GM19043 (cell line): ENCODE measurements at regions not wholly inside any gene's neighbourhood (a gene's known extent, or its start where the extent isn't known, plus 50 kb on each side); places are given as distances from the start of the nearest gene placed in this dataset.

Experiments used
- ATAC-seq: cut with Tn5 transposase; IDR thresholded peaks from one replicate; pipeline ENCODE4 v1.9.1; 2021; ENCODE audit warnings: low read depth; ENCODE audit not compliant: unreplicated experiment

DNA sequence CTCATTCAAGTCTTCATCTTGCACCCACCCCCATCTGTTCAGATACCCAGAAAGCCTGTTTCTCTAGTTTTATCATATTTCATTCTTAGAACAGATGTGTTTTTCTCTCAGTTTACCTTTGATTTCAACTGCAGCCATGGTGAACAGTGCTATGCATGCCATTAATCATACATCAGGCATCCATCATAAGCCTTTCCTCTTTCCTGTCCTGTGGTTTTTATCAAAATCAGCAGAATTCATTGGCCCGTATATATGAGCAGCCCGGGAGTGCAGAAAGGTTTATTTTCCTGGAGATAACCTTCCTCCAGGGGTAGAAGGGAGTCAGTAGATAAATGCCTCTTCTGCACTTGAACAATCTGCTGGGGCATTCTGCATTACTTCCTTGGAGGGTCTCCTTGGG is 65.7 kb downstream of the IL21 start:
- ATAC-seq, result no peak

DNA sequence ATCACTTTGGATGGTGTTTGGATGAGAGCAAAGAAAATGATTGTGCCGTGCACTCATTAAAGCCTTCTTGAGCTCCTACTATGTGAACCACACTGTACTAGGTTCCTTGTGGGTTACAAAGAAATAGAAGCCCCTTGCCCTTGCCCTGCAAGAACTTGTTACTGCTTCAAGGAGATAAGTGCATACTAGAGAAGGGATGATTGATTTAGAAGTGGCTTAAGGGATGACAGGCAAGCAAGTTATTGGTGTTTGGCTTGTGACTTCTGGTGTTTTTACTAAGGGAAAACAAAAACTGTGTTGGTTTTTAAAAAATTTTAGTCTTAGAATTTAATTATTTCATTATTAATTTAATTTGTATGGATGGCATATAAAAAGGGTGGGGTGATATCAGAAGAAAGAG is 67.4 kb downstream of the IL21 start:
- no peak for ATAC-seq

DNA sequence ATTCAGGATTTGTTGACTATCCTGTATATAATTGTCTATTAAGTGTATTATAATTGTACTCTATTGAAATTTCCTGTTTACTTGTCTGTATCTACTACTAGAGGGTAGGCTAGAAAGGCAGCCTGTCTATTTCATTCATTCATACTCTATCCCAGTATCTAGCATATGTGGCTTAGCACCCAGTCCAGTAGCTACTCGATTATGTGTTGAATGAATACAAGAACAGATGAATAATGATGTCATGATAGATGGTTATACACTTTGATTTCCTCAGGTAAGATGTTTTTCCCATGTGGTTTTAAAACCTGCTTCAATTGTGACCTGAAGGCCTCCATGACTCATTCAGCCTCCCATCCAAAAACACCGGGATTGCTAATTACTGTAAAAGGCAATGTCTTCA is 68.0 kb downstream of the IL21 start:
- no peak for ATAC-seq

DNA sequence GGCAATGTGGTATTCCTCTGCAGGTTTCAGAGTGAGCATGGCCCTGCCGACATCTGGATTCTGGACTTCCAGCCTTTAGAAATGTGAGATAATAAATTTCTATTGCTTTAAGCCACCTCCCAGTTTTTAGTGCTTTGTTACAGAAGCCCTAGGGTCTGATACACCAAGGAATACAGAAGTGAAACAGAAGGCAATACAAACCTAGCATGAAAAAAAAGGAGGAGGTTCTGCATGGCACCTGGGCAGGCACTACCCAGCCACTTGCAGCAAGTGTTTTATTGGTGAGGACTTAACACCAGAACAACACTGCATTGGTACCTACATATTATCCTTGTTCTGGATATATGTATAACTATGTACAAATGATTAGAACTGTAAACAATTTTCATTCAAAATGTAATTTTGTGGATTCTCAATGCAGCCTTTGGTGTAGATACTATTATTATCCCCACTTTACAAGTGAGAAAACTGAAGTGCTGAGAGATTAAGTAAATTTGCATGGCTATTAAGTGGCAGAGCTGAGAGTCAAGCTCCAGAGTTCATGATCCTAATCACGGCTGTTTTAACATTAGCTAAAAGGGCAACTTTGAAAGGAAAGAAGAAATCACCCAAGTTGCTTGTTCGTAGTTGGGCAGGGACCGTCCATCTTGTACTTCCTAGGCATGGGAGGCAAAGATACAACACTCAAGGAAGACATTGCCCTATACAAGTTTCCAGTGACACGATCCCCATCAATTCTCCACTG is 71.8 kb downstream of the IL21 start:
- ATAC-seq, result no peak

DNA sequence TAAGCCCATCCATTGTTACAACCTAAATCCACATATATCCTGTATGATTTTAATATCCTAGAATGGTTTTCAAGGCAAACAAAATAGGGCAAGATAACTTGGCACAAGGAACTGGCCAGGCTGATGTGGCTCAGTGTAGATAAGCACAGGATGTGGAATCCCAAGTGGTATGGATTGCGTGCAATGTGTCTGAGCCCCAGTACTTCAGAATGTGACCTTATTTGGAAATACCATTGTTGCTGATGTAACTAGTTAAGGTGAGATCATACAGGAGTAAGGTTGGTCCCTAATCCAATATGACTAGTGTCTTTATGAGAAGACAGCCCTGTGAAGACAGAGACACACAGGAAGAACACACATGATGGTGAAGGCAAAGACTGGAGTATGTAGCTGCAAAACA is 72.4 kb downstream of the IL21 start:
- no peak for ATAC-seq

DNA sequence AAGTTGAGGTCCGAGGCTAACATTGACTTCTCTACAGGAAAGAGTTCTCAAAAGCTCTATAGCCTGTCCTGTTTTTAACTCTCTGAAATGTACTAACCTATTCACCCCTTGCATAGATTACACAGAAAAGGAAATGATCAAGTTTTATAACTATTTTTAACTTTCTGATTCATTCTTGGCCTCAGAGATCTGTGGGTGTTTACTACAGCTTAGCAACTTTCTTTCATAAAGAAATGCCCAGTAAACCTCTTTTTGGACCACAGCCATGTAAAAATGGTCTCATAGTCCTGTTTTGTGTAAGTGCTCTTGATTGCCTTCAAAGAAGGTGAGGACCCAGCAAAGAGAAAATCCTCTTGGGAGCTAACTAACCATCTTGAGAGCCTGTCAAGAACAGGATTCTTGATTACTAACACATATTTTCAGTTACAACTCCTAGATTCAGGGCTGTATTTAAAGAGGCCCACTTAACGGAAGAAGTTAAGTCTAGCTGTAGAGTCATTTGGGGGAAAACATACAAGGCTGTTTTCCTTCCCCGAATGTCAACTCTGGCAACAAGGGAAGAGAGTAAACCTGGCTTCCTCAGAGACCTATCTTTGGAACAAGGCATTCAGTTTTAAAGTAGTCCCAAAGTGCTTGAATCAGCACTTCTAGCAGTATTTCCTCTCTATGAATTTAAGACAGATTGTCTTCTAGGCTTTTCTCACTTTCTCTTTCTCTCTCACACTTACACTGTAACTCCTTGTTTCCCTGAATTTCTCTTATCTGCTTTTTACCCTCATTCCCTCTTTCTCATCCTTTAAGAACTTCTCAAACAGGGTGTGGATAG is 78.2 kb downstream of the IL21 start:
- peak; percentile 62 for ATAC-seq

DNA sequence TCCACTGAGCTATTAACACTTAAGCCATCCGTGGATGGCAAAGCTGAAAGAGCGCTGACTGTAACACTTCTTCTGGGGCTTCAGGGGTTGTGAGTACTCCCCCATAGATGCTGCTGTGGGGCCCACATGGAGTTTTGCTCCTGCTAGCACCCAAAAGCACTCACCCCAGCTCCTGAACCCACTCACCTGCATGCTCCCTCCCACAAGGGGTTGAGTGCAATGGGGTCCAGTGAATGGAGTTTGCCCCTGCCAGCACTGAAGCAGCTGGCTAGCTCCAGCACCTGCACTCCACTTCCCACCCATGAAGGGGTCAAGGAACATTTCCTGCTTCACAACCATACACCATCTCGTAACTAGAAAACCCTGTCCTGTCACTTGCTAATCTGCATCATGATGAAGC is 78.9 kb downstream of the IL21 start:
- ATAC-seq, result no peak

DNA sequence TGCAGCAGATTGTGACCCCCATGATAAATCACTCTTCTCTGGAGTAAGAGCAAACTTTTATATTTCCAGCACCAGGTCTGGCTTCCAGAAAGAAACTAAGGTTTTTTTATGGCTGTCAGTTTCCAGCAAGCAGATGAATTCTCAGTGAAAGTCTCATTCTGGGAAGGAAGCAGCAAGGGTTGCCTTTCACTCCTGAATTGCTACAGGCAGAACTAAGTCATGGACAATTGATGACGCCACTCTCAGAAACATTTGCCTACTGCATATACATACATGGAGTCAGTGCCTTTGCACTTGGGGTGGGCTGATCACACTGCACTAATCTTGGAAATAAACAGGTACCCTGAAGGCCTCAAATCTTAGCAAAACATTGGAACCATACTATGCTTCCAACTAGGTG is 80.0 kb downstream of the IL21 start:
- ATAC-seq, result no peak

DNA sequence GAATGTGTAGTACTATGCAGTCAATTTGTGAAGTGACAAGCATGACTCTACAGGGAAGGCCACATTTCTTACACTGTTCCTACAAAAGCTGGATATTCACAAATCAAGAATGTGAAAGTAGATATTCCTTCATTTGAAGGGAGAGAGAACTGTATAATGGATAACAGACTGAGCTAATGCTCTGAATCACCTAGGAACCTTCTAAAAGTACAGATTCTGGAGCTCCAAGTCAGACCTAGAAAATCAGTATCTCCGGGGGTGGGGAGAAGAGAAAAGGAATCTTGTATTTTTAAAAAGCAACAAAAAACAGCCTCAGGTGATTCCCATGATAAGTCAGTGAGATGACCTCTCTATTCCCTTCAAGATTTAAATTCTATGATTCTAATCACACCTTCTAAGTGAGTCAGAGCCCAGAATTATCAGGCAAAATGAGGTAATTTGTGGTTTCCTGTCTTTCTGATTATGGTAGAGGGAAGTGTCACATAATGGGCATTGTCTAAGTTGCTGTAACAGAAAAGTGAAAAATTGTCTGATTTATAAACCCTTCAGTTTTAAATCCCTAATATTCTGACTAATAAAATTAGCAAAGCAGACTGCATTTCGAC is 80.9 kb downstream of the IL21 start:
- no peak for ATAC-seq

DNA sequence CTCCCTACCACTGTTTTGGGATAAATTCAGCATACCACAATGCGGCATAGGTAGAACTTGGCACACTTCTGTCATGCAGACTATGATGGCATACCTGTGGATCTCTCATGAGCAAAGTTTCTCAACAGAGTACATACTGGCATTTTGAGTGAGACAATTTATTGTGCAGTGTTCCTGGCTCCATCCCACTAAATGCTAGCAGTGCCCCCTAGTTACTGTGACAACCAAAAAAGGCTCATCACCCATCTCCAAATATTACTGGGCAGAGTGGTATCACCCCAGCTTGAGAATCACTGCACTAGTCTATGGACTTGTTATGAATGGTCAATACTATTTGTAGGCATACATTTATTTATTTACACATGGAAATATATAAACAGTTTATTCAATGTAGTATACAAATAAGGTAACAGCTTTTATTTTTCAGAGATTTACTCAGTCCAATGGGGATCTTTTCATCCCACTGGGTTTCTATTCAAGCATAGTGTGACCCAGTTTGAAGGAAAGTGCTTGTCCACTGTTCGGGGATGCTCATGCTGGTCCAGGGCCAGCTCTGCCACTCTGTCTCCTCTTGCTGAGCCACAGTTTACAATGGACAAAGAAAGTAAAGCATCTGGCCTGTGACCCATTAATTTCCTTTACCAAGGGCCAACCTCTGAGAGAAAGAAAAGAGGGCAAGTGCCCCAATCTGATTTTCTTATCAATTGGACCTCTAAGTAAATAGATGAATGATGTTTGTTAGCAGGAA is 81.0 kb upstream of the IL2 start:
- no peak for ATAC-seq

DNA sequence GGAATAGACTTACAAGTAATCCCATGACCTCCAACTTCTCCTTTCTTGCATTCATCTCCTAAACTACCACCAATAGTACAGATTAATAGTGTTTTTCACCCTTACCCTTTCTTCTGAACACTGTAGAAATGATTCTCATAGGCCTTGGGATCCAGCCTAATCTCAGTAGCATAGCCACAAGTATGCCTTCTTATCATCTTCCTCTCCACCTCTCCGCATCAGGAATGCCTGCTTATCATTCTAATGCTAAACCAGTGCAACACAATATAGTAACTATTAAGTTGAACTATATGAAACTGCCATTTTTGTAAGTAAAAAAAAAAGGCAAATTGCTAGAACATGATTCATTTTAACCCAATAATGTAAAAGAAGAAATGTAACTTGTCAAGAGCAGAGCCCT is 79.5 kb upstream of the IL2 start:
- ATAC-seq, result no peak

DNA sequence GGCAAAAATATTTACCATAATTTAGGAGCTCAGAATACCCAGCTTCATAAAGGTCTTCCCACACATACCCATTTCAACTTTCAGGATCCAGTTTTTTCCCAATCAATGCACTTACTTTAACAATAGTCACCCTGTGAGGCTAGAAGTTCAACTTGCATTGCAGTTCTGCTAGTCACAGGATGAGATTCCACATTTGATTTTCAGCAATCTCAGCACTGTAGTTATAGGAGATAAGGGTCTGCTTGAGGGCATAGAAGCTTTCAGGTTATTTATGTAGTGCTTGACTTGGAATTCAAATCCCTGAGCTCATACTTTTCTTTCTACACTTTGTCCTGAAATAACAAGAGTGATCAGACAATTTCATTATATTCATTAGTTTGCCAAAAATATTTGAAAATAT is 78.3 kb upstream of the IL2 start:
- ATAC-seq, result no peak

DNA sequence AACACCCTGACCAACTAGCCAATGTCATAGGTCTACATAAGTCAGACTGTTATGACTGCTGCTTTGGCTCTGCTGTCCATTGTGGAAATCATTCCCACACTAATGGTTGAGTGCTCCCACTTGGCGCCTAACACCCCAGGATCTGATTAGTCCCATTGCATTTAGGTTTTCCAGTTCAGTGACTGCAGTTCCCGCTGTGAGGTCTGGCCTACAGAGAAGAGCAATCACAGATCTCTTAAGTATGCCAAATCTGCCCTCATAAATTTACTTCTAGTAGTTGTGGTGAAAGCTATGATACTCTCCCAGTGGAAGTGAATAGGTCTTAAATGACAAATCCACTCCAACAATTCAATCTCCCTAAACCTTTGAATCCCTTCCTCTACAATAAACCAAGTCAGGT is 77.3 kb upstream of the IL2 start:
- ATAC-seq, result no peak

DNA sequence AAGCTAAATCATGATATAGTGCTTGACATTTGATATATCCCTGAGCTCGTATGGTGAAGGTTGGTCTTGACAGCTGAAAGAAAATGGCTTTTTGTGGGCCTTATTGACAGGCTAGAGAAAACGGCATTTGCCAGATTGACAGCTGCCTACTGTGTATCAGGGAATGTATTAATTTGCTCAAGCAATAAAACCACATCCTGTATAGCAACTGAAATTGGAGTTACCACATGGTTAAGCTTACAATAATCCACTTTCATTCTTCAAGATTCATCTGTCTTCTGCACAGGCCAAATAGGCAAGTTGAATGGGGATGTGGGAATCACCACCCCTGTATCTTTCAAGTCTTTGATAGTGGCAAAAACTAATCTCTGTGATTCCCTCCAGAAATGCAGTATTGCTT is 76.2 kb upstream of the IL2 start:
- no peak for ATAC-seq

DNA sequence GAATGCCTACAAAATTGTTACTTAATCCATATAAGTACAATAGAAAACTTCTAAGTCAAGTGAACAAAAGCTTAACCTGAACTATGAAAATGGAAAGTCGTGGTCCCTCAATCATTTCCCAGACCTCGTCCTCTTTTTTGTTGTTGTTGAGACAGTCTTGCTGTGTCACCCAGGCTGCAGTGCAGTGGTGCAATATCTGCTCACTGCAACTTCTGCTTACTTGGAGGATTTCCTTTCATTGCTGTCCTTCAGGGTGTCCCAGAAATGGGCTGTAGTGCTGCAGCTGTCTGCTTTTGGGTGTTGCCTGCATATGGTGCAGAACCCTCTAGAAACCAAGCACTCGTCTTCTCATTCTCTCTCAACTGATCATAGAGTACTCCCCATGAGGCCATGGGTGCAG is 75.0 kb upstream of the IL2 start:
- no peak for ATAC-seq

DNA sequence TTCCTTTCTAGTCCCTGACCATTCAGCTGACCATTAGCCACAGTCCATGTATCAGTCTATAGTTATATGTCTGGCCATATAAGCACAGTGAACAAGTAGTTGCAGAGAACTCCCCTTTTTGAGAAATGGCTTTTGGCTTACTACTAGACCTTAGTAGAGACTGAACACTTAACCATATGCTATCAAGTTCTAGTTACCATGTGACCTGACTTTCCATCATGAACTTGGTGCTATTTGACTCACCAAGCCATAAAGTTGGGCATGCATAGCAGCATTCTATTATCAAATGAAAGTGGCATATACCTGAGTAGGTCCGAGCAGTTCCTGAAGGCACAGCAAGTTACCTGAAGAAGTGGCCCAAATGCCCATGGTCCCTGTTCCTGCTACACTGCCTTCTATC is 74.5 kb upstream of the IL2 start:
- no peak for ATAC-seq

DNA sequence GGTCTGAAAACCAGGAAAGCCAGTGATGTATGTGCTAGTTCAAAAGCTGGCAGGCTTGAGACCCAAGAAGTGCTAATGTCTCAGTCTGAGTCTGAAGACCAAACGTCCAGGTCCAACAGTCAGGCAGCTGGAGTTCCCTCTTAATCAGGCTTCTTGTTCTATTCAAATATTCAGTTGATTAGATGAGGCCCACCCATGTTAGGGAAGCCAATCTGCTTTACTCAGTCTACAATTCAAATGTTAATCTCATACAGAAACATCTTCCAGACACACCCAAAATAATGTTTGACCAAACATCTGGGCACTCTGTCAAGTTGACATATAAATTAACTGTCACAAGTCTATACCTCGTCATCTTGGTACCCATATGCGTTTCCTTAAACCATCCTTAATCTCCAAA is 72.4 kb upstream of the IL2 start:
- ATAC-seq, result no peak

DNA sequence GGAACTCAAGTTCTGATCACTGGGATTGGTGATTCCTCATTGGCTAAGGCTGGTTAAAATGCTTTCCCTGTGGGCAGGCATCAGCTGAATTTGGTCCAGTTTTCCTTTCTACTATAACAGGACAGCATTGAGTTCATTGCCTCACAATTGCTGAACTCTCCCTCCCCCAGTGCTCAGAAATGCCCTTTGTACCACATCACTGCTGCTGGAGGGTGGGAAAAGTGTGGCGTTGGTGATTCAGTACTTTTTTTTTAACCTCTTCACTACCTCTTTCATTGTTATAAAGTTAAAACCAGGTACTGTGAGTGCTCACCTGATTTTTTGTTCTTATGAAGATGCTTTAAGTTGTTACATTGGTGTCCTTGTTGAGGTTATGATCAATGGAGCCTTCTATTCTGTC is 69.3 kb upstream of the IL2 start:
- ATAC-seq, result no peak

DNA sequence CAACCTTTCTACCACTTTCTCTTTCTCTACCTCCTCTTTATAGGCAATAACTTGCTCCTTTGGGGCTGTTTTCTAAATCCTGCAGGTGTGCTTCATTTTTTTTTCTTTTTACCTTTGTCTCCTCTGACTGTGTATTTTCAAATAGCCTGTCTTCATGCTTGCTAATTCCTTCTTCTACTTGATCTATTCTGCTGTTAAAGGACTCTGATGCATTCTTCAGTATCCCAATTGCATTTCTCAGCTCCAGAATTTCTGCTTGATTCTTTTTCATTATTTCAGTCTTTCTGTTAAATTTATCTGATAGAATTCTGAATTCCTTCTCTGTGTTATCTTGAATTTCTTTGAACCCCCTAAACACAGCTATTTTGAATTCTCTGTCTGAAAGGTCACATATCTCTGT is 67.7 kb upstream of the IL2 start:
- ATAC-seq, result no peak

DNA sequence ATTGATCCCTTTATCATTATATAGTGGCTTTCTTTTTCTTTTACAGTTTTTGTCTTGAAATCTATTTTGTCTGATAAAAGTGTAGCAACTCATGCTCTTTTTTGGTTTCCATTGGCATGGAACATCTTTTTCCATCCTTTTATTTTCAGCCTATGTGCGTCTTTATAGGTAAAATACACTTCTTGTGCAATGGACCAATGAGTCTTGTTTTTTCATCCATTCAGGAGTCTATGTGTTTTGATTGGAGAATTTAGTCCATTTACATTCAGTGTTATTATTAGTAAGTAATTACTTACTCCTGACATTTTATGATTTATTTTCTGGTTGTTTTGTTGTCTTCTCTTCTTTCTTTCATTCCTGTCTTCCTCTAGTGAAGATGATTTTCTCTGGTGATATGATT is 66.4 kb upstream of the IL2 start:
- no peak for ATAC-seq

DNA sequence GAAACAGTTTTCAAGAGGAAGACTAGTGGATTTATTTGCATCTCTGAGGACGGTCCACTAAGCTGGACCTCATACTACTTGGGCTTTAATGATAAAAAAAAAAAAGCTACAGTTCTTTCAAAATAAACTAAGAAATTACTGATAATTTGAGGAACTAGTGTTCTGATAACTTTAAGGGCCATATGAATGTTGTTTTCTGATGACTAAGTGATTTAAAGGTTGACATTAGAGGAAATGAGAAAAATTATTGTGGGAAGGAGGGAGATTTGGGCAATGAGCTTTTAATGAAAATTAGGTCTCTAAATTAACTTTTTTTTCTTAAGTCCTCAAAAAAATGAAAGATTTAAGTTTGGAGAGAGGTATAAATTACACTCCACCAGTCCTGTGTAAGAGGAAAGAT is 60.8 kb upstream of the IL2 start:
- ATAC-seq, result no peak
